ENCODE measurements at regions not wholly inside any gene's neighbourhood (a gene's known extent, or its start where the extent isn't known, plus 50 kb on each side); places are given as distances from the start of the nearest gene placed in this dataset.
"Not testable (repeated sequence)": the region's sequence is repeated elsewhere in the genome, so short reads cannot be mapped to it uniquely, and the experiment has no call there.

- H3K27ac Mint-ChIP-seq: no peak overlapping the region
- intact Hi-C loops (cut with micrococcal nuclease): no loop called here
- no peaks in the 10 kb centered on the region for H3K27me3 Mint-ChIP-seq
- peaks cover 7% of the 10 kb centered on the region for H3K4me1 Mint-ChIP-seq (ENCODE audit: low read depth)
- H3K4me3 Mint-ChIP-seq: no peak overlapping the region
- H3K9me3 Mint-ChIP-seq: no peaks in the 10 kb centered on the region
- H3K36me3 Mint-ChIP-seq (ENCODE audit: low read depth): no peaks in the 10 kb centered on the region
Measured at GRCh38 chr10:21364196-21365114, 161.0 kb downstream of the SKIDA1 start.

DNA sequence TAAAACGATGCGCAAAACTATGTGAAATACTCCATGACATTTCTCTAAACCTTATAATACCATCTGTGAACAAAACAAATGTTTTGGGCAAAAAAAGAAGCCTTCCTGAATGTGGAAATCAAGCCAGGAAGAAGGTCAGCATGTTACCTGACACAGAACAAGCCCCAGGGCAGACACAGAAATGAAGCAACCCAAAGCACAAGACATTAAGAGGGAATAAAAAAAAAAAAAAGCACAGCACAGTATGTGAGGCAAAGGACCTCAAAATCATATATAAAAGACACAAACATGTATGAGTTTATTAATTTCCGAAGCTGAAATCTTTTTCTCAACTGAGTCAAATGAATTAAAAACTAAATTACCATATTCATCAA lies 161.8 kb downstream of the SKIDA1 start:
- peaks cover 7% of the 10 kb centered on the region for H3K4me1 Mint-ChIP-seq (ENCODE audit: low read depth)
- no peaks in the 10 kb centered on the region for H3K9me3 Mint-ChIP-seq
- H3K27ac Mint-ChIP-seq: no peak overlapping the region
- no peak overlapping the region for H3K4me3 Mint-ChIP-seq
- no peaks in the 10 kb centered on the region for H3K27me3 Mint-ChIP-seq
- H3K36me3 Mint-ChIP-seq (ENCODE audit: low read depth): no peaks in the 10 kb centered on the region
- intact Hi-C loops (cut with micrococcal nuclease): no loop called here

DNA sequence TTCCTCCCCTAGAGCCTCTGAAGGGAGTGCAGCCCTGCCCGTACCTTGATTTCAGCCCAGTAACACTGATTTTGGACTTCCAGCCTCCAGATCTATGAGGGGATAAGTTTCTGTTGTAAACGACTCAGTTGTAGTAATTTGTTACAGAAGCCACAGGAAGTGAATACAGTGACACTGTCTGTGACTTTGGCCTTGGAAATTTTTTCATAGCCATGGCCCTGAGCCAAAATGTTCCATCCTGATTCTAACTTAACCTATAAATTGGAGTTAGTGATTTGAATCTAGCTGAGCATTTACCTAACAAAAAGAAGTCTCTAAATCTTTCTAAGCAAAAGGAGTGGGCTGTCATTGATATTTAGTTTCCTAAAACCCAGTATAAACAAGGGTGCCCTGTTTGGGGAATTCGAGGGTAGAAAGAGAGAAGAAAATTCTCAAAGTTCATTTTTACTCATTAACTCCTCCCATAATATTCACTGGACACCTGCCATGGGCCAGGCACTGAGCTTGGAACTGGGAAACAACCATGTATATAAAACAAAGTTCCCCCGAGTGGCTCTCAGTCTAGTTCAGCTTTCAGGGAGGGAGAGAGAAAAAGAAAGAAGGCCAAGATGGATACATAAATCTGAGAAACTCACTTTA lies 162.3 kb downstream of the SKIDA1 start:
- no peaks in the 10 kb centered on the region for H3K27me3 Mint-ChIP-seq
- H3K4me3 Mint-ChIP-seq: no peak overlapping the region
- intact Hi-C loops (cut with micrococcal nuclease): no loop called here
- H3K4me1 Mint-ChIP-seq (ENCODE audit: low read depth): peaks cover 2% of the 10 kb centered on the region
- no peak overlapping the region for H3K27ac Mint-ChIP-seq
- H3K36me3 Mint-ChIP-seq (ENCODE audit: low read depth): no peaks in the 10 kb centered on the region
- no peaks in the 10 kb centered on the region for H3K9me3 Mint-ChIP-seq

- intact Hi-C loops (cut with micrococcal nuclease): no loop called here
- Mint-ChIP-seq H3K4me3 (no peak overlapping the region), H3K4me1 (ENCODE audit: low read depth) (no peaks in the 10 kb centered on the region), H3K9me3 (no peaks in the 10 kb centered on the region), H3K27ac (no peak overlapping the region), H3K27me3 (no peaks in the 10 kb centered on the region), H3K36me3 (ENCODE audit: low read depth) (no peaks in the 10 kb centered on the region)
Measured at GRCh38 chr10:21359202-21359601, 166.3 kb downstream of the SKIDA1 start.

GRCh38 chr10:21355591-21356011 lies 169.9 kb downstream of the SKIDA1 start:
- Mint-ChIP-seq H3K36me3 (ENCODE audit: low read depth) (no peaks in the 10 kb centered on the region), H3K27me3 (no peaks in the 10 kb centered on the region)

GRCh38 chr10:21352886-21353285 lies 172.6 kb downstream of the SKIDA1 start:
- H3K36me3 Mint-ChIP-seq (ENCODE audit: low read depth): no peaks in the 10 kb centered on the region
- H3K9me3 Mint-ChIP-seq: no peaks in the 10 kb centered on the region
- H3K27ac Mint-ChIP-seq: no peak overlapping the region
- H3K4me1 Mint-ChIP-seq (ENCODE audit: low read depth): no peaks in the 10 kb centered on the region
- intact Hi-C loops (cut with micrococcal nuclease): no loop called here
- no peaks in the 10 kb centered on the region for H3K27me3 Mint-ChIP-seq
- no peak overlapping the region for H3K4me3 Mint-ChIP-seq

More at GRCh38 chr10:21355591-21356011, 169.9 kb downstream of the SKIDA1 start:
- intact Hi-C loops (cut with micrococcal nuclease): no loop called here
- Mint-ChIP-seq H3K4me1 (ENCODE audit: low read depth) (no peaks in the 10 kb centered on the region), H3K27ac (no peak overlapping the region), H3K4me3 (no peak overlapping the region), H3K9me3 (no peaks in the 10 kb centered on the region)

GRCh38 chr10:21351594-21351993 lies 173.9 kb downstream of the SKIDA1 start:
- H3K27me3 Mint-ChIP-seq; H3K9me3 Mint-ChIP-seq; intact Hi-C loops (cut with micrococcal nuclease); H3K4me3 Mint-ChIP-seq; H3K4me1 Mint-ChIP-seq (ENCODE audit: low read depth); H3K27ac Mint-ChIP-seq; H3K36me3 Mint-ChIP-seq (ENCODE audit: low read depth): not testable (repeated sequence)

DNA sequence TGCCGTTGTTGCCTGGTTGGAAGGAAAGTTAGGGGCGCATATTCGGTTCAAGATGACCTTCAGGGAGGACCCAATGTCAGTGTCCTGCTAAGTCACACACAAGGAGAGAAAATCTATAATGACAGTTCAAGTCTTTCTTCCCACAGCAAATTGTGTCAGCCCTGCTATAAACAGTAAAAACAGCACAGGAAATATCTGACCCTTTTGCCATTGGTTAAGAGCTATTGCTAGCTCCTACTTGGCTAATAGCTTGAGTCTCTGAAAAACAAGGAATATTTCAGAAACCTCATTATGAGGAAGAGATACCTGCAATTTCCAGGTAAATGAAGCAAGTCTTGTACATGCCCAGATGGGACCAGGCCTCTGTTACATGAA lies 175.6 kb downstream of the SKIDA1 start:
- intact Hi-C loops (cut with micrococcal nuclease): no loop called here
- Mint-ChIP-seq H3K36me3 (ENCODE audit: low read depth) (no peaks in the 10 kb centered on the region), H3K27me3 (no peaks in the 10 kb centered on the region), H3K4me3 (no peak overlapping the region), H3K4me1 (ENCODE audit: low read depth) (no peaks in the 10 kb centered on the region), H3K27ac (no peak overlapping the region), H3K9me3 (no peaks in the 10 kb centered on the region)

GRCh38 chr10:21347785-21348170 lies 177.7 kb downstream of the SKIDA1 start:
- H3K4me1 Mint-ChIP-seq (ENCODE audit: low read depth): no peaks in the 10 kb centered on the region
- H3K27me3 Mint-ChIP-seq: no peaks in the 10 kb centered on the region
- intact Hi-C loops (cut with micrococcal nuclease): no loop called here

GRCh38 chr10:21347043-21347784 lies 178.3 kb downstream of the SKIDA1 start:
- Mint-ChIP-seq H3K4me3 (no peak overlapping the region), H3K4me1 (ENCODE audit: low read depth) (no peaks in the 10 kb centered on the region), H3K27ac (no peak overlapping the region), H3K36me3 (ENCODE audit: low read depth) (no peaks in the 10 kb centered on the region), H3K27me3 (no peaks in the 10 kb centered on the region), H3K9me3 (no peaks in the 10 kb centered on the region)
- intact Hi-C loops (cut with micrococcal nuclease): no loop called here

More at GRCh38 chr10:21347785-21348170, 177.7 kb downstream of the SKIDA1 start:
- Mint-ChIP-seq H3K4me3 (no peak overlapping the region), H3K9me3 (no peaks in the 10 kb centered on the region), H3K36me3 (ENCODE audit: low read depth) (no peaks in the 10 kb centered on the region), H3K27ac (no peak overlapping the region)

DNA sequence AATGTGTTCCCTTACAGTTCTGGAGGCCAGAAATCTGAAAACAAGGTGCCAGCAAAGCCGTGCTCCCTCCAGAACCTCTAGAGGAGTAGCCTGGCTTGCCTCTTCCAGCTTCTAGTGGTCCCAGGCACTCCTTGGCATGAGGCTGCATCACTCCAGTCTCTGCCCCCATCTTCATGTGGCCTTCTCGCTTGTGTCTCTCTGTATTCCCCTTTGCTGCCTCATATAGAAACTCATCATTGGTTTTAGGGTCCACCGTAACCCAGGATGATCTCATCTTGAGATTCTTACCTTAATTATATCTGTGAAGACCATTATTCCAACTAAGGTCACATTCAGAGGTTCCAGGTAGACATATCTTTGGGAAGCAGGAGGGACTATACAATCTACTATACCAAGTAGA lies 182.4 kb downstream of the SKIDA1 start:
- Mint-ChIP-seq H3K4me1 (ENCODE audit: low read depth) (no peaks in the 10 kb centered on the region), H3K27me3 (no peaks in the 10 kb centered on the region), H3K9me3 (no peaks in the 10 kb centered on the region), H3K4me3 (no peak overlapping the region), H3K27ac (no peak overlapping the region), H3K36me3 (ENCODE audit: low read depth) (no peaks in the 10 kb centered on the region)
- intact Hi-C loops (cut with micrococcal nuclease): no loop called here

GRCh38 chr10:21342499-21342898 lies 183.0 kb downstream of the SKIDA1 start:
- H3K9me3 Mint-ChIP-seq; H3K27ac Mint-ChIP-seq; H3K4me1 Mint-ChIP-seq (ENCODE audit: low read depth); H3K36me3 Mint-ChIP-seq (ENCODE audit: low read depth); intact Hi-C loops (cut with micrococcal nuclease); H3K27me3 Mint-ChIP-seq; H3K4me3 Mint-ChIP-seq: not testable (repeated sequence)

GRCh38 chr10:21340331-21340730 lies 185.2 kb downstream of the SKIDA1 start:
- Mint-ChIP-seq H3K36me3 (ENCODE audit: low read depth) (no peaks in the 10 kb centered on the region), H3K4me3 (no peak overlapping the region), H3K27ac (no peak overlapping the region), H3K27me3 (no peaks in the 10 kb centered on the region), H3K9me3 (no peaks in the 10 kb centered on the region), H3K4me1 (ENCODE audit: low read depth) (no peaks in the 10 kb centered on the region)
- intact Hi-C loops (cut with micrococcal nuclease): no loop called here

- Mint-ChIP-seq H3K9me3 (no peaks in the 10 kb centered on the region), H3K27ac (no peak overlapping the region), H3K4me3 (no peak overlapping the region), H3K4me1 (ENCODE audit: low read depth) (no peaks in the 10 kb centered on the region), H3K36me3 (ENCODE audit: low read depth) (no peaks in the 10 kb centered on the region), H3K27me3 (no peaks in the 10 kb centered on the region)
- intact Hi-C loops (cut with micrococcal nuclease): no loop called here
Measured at GRCh38 chr10:21337171-21337792, 188.2 kb downstream of the SKIDA1 start.

All from dendritic cell treated with granulocyte-macrophage colony-stimulating factor and Interleukin-4, amounts not matched to agents 40 ng/mL and 50 ng/mL, for 4 days (primary cell).